HG02610 (cell line): ENCODE measurements at regions not wholly inside any gene's neighbourhood (a gene's known extent, or its start where the extent isn't known, plus 50 kb on each side); places are given as distances from the start of the nearest gene placed in this dataset.
A peak's percentile ranks its signal among the peaks of the same experiment; 100 is the strongest.
"Not testable (repeated sequence)": the region's sequence is repeated elsewhere in the genome, so short reads cannot be mapped to it uniquely, and the experiment has no call there.

ENCODE experiments used
- ATAC-seq: cut with Tn5 transposase; IDR thresholded peaks from one replicate; pipeline ENCODE4 v1.9.1; 2021; ENCODE audit warnings: mild to moderate bottlenecking, moderate library complexity; ENCODE audit not compliant: unreplicated experiment

DNA sequence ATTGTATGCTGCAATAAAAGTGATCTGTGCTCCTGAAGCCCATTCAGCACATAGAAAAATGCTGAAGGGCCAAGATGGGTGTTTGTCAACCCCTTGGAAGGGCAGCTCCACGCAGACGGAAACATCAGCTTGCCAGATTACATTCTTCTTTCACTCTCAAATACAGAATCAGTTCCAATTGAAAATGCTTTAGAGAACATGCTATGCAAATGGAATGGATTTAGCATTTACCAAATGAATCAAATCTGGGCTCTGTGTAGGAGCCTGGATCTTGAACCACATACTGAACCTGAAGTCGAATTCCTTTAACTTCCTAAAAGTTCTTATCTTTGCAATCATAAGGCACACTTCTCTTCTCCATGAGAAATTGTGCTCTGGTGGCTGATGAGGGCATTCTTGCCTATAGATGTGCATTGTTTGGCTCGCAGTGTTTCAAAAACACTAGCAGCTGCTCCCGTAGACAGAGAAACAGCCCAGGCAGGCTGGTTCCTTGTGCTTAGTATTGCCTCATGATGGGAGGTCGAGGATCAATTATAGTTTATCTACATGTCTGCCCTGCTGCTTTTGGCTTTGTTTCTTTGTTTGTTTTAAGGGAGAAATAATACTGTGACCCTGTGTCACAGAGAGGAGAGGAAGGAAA lies 489.8 kb upstream of the FLRT2 start:
- no peak for ATAC-seq

DNA sequence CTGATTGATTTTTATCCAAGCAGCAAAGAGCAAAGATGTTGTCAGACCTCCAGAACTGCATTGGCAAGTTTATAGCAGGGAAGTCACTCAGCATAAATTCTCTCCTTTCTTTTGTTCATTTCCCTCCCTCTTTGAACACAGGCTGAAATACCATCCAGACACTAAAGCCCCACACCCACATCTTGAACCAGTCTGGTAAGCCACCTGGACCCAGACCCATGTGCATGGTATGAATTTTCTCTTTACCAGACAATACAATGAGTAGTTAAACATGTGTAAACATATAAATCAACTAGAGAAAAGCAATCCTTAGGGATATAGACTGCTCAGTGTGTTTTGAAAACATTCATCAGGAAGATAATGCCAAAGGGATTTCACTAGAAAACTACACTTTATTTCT lies 488.3 kb upstream of the FLRT2 start:
- ATAC-seq, result no peak

DNA sequence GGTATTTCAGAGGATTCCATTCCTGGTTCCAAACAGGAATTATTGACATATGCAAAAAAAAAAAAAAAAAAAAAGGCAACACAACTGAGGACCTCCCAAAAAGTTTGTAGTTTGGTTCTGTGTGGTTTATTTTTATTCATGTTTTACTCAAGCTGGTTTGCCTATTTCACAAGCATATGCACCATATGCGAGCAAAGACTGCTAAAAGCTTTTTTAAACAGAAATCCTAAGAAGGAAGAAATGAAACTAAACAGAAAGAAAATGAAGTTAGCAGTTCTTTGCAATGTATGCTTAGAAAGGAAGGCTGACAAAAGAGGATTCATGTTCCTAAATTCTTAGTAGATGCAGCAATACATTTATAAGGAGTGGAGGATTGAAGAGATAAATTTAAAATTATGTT lies 487.6 kb upstream of the FLRT2 start:
- no peak for ATAC-seq

DNA sequence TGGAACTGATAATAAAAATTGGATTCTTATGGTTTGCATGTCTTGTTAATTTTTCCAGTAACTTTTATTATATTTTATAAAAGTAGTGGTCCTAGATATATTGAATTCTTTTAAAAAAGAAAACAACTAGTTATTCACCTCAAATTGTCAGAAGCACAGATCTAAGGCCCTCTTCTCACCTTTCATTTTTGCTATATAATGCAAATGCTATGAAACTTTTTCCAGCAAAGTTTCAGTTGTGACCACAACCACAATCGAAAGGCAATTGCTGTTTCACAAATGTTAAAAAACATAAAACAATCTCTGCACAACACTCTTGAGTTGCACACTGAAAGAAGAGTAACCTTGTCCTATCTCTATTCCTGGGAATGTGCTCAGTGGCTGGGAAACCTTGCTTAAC lies 479.8 kb upstream of the FLRT2 start:
- ATAC-seq, result no peak

DNA sequence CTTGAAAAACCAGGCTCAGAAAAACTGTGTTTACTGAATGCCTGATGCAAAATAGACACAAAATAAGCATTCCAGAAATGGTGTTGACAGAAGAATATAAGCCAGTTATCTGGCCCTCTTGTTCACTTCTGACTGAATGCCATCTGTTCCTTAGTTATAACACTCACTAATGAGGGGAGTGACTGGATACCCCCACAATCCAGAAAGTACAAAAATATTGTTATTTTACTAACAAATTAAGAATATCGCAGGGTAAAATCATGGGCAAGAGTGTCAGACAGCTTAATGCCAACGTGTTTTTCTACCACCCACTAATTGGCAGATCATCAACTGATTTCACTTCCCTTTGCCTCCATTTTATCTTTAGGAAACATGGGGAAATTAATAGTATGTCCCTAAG lies 477.3 kb upstream of the FLRT2 start:
- ATAC-seq, result no peak

DNA sequence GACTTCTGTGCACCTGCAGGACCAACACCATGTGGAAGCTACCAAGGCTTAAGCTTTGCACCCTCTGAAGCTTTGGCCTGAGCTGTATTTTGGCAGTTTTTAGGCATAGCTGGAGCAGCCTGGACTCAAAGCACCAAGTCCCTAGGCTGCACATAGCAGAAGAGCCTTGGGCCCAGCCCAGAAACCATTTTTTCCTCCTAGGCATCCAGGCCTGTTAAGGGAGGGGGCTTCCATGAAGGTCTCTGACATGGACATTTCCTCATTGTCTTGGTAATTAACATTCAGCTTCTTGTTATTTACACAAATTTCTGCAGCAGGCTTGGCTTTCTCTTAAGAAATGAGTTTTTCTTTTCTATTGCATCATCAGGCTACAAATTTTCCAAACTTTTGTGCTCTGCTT lies 475.8 kb upstream of the FLRT2 start:
- no peak for ATAC-seq

DNA sequence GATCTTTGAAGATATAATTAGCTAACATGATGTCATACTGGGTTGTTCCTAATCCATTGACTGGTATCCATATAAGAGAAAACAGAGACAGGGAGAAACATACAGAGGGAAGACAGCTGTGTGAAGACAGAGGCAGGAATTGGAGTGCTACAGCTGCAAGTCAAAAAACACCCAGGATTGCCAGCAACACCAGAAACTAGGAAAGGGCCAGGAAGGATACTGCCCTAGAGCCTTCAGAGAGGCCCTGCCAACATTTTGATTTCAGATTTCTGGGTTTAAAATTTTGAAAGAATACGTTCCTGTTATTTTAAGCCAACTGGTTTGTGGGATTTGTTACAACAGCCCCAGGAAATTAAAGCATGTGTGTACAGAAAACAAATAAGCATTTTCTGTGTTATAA lies 473.7 kb upstream of the FLRT2 start:
- ATAC-seq, result no peak

DNA sequence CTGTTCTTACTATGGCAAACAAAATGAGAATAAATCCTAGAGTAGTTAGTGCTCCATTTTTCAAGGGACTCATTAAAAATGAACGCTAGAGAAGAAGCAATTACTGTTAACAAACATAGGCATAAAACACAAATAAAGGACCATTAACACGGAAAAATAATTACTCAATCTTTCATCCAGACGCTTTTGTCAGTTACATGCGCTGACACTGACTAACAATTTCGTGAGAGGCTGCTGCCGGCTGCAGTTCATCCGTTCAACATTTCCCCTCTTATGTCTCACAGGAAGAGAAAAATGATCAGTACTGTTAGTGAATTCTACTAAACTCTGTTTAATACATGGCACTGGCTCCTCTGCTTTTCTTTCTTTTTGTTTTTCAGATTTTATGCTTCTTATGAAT lies 472.7 kb upstream of the FLRT2 start:
- ATAC-seq, result no peak

DNA sequence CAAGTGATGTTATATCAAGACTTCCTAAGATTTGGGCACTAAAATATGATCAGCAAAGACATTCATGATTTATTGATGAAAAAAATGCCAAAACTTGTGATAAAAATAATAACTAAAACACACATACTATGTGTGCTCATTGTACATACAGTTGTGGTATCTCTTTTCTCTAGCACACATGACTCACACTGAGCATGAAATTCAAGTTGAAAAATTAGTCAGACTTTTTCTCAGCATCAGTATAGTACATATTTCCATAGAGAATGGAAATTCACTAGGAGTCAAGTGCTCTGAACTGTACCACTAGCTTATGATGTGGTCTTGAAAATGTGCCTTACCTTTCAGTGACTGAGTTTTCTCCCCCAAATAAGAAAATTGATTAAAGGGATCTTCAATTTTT lies 471.8 kb upstream of the FLRT2 start:
- ATAC-seq, result no peak

DNA sequence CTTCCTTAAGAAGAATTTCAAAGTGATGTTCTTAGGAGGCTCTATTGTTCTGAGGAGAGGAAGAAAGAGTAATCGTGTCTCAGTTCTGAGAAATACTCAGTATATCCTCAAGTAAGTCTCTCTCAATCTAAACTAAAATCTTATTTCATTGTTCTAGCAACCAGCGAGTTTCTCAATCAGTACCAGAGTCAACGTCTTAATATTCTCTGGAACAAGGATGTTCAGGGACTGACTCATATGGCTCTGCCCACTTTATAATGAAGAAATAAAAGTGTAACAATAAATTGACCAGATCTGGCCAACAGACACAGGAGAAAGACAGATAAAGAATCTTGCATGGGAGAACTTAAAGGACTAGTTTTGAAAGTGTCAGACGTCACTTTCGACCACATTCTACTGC lies 469.8 kb upstream of the FLRT2 start:
- no peak for ATAC-seq

DNA sequence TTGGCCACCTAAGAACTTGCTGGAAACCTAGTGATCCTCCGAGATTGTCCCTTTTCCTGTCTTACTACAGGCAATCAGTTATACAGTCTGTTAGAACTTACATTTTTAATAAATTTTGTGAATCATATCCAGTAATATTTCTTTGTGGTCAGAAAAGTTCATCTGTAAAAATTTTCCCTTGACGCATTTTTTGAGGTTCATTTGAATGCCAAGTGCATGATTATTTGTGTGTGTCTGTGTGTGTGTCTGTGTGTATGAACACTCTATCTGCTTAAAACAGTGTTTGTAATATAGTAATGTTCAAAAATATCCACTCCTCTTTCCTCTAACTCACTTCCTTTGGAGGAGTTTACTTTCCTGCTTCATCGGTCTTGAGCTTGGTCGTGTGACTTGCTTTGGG lies 468.7 kb upstream of the FLRT2 start:
- ATAC-seq, result no peak

DNA sequence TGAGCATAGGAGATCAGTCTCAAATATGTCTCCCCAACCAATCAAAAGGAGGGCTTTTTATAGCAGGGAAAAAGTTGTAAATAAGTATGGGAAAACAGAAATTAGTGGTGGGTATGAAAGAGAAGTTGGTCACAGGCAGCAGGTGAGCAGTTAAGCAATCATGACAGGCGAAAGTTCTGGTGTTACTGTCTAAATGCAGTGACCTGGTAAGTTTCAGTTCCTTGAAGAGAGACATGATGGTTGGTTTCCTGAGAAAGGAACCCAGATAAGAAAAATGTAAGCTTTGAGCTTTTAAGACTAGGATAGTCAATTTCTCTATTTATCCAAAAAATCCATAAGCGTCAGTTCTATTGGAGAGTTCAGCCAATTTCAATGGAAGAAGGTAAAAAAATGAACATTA lies 466.2 kb upstream of the FLRT2 start:
- peak; percentile 39 for ATAC-seq

DNA sequence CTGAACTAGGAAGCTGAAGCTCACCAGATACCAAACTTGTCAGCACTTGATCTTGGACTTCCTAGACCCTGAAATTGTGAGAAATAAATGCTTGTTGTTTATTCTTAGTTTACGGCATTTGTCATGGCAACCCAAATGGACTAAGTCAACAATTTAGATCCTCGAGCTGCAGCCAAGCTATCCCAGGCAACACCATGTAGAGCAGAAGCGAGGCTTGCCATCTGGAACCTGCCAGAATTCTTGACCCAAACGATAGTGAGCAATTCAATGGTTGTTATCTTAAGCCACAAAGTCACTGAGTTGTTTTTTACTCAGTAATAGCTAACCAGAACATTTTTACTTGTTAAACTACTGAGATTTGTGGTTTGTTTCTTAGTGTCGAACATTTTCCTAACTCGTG lies 458.5 kb upstream of the FLRT2 start:
- no peak for ATAC-seq

DNA sequence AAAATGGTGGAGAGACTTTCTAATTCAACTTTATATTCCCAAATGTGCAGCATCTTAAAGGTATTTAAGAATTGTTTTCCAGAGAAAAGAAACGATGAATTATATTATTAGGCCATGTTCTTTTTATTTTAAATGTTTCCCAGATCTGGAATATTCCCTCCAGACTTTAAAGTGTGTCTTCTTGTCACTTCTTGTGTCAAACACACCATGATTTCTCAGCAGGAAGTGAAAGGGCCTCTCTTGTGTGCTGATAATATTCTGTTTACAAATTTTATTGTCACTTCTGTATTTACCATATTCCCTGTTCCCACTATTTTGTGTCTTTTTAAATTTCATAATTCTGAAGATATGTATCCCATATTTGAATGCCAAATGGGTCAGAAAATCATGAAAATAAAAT lies 455.0 kb upstream of the FLRT2 start:
- ATAC-seq, result no peak

DNA sequence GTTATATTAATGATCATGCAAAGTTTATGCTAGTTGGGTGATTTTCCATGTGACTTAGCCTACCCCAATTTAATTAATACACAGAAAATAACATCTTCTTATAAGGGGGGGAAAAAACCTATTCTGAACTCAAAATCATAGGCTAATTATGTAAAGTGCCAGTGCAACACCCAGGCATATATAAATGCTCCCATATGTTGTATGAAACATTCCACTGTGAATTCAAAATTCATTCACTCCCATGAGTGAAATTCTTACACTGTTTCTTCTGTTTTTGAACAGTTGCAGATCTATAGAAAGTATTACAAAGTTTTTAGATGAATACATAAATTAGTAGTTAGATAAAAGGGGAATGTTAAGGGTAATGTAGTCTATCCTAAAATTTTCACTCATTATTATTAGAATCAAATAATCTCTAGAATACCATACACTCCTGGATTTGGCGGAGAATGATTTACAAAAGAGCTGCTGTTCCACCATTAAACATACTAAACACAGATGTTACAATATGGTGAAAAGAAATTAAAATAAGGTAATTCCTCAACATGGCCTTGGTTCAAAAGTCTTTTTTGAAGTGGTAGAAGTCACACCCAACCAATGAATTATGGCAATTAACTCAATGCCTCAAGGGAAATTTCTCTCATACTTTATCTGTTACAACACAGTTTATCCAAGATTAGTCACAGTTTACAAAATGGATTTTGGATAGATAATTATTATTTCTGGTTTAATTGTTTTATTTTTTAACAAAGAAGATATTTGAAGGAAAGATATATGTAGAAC lies 454.1 kb upstream of the FLRT2 start:
- no peak for ATAC-seq

DNA sequence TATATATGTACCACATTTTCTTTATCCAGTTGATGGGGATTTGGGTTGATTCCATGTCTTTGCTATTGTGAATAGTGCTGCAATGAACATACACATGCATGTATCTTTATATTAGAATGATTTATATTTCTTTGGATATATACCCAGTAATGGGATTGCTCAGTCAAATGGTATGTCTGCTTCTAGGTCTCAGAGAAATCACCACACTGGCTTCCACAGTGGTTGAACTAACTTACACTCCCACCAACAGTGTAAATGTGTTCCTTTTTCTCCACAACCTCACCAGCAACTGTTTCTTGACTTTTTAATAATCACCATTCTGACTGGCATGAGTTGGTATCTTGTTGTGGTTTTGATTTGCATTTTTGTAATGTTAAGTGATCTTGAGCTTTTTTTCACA lies 452.2 kb upstream of the FLRT2 start:
- ATAC-seq, result not testable (repeated sequence)

DNA sequence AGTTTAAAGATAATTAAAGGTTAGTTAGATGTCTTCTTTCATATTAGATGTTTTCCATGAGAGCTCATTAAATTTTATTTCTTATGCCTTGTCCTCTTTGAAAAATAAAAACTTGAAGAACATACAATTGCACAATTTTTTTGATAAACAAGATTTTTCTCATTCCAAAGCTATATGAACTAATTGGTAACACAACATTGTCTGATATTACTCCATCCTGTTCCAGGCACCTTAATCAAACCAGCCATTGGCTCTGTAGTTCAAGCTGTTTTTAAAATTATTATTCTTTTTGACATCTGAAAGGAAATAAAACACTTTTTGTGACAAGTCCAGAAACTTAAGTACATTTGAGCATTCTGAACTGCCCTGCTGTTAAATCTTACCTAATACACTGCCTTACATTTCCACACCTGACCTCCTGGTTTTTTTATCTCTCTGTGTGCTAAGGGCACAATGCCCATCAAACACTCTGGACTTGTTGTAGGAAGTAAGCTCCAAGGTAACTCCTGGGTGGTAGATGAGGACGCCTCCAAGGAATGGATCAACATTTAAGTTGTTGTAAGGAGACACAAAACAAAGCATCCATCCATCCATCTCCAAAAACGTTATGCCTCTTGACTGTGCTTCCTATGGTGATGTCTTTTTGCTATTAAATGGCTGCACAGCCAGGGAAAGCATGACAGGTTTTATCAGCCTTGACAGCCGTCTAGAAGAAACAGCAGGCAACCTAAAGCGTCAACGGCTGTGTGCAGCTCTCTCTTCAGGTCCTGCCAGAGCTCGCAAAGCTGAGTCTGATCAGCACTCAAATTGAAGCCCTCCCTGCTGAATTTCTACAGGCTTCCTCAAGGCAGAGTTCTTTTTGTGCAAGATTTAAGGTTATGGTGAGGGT lies 449.9 kb upstream of the FLRT2 start:
- no peak for ATAC-seq

DNA sequence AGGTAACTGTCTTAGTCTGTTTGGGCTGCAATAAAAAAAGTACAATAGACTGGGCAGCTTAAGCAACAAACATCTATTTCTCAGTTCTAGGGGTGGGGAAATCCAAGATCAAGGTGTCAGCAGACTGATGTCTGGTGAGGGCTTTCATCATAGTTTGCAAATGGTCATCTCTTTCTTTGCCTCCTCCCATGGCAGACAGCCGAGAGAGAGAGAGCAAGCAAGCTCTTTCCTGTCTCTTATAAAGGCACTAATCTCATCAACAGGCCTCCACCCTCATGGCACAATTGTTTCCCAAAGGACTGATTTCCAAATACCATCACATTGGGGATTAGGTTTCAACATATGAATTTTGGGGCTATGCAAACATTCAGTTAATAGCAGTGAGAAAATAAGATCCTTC lies 445.6 kb upstream of the FLRT2 start:
- no peak for ATAC-seq

DNA sequence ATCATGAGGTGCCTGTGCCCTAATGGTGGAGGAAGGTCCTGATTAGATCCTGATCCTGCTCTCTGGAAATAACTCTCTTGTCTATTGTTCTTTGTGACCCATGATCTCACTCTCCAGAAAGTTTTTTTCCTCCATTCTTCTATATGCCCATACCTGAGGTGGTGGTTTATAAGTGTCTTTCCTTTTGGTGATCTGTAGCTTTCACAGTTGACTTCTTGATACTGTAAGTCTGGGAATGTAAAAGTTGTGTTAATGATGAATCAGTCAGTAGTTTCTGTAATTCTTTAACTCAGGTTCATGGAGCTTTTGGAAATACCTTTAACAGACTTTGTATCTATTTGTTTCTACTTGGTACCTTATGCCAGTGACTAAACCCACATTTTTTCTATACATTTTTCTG lies 444.0 kb upstream of the FLRT2 start:
- no peak for ATAC-seq

DNA sequence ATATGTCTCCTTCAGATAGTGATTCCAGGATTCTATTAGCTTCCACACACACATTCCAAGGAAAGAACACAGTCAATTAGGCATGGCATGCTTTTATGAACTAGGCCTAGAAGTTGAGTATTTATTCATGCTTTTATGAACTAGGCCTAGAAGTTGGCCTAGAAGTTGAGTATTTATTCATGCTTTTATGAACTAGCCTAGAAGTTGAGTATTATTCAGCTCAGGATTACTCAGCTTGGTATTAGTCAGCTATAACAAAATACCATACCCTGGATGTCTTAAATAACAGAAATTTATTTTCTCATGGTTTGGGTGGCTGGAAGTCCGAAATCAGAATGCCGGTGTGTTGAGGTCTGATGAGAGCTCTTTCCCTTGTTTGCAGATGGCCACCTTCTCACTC lies 442.7 kb upstream of the FLRT2 start:
- no peak for ATAC-seq

DNA sequence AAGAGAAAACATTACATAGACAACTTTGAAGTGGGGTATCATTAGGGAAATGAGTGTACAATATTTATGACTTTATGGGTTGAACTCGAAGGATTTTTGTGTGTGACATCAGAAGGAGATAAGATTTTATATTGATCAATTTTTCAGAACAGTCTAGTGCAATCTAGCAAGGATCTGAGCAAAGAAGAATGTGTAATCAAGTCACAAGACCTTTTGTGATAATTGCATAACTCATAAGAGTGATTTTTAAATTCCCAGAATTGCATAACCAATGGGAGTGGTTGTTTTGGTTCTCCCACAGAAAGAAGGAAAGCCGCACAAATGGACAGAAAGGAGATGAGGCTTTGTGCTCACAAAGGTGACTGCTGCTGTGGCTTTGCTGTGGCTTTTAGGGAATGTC lies 441.8 kb upstream of the FLRT2 start:
- ATAC-seq, result no peak

DNA sequence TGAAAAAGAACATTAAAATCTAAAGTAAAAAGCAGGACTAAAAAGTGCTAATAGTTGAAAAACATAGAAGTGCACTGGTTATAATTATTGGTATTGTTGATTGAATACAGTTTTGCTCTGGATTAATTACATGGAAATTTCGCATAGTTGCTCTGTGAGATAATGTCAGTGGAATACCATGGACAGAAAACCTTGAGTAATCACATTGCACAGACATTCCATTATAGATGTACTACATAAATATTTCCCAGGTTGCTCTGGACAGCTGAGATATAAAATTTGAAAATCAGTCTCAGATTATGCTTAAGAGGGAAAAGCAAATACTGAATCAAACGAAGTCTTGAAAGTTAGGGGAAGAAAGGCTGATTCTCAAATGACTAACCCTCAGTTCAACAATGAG lies 439.3 kb upstream of the FLRT2 start:
- ATAC-seq, result no peak
